B cell (primary cell): ENCODE measurements at regions not wholly inside any gene's neighbourhood (a gene's known extent, or its start where the extent isn't known, plus 50 kb on each side); places are given as distances from the start of the nearest gene placed in this dataset.

Source experiments
- CTCF ChIP-seq: fragments of 200-600 bp; IDR thresholded peaks from one replicate; pipeline ENCODE4 v1.8.0; 2022; ENCODE audit warnings: antibody characterized with exemption, mild to moderate bottlenecking
- EZH2 ChIP-seq: IDR thresholded peaks from 2 replicates; pipeline ENCODE4 v1.6.1; 2012; ENCODE audit warnings: borderline replicate concordance, low read depth, mild to moderate bottlenecking, moderate library complexity, low read length; ENCODE audit not compliant: insufficient read depth, poor library complexity, severe bottlenecking

- TF ChIP-seq CTCF = no peak
- TF ChIP-seq EZH2 = no peak
Observed at GRCh38 chr7:134372858-134373257, 56.1 kb upstream of the SLC35B4 start.
